GM18517 (cell line): ENCODE measurements at regions not wholly inside any gene's neighbourhood (a gene's known extent, or its start where the extent isn't known, plus 50 kb on each side); places are given as distances from the start of the nearest gene placed in this dataset.

Source experiments
- ATAC-seq: cut with Tn5 transposase; IDR thresholded peaks from one replicate; pipeline ENCODE4 v1.9.1; 2021; ENCODE audit warnings: mild to moderate bottlenecking, moderate library complexity; ENCODE audit not compliant: unreplicated experiment

DNA sequence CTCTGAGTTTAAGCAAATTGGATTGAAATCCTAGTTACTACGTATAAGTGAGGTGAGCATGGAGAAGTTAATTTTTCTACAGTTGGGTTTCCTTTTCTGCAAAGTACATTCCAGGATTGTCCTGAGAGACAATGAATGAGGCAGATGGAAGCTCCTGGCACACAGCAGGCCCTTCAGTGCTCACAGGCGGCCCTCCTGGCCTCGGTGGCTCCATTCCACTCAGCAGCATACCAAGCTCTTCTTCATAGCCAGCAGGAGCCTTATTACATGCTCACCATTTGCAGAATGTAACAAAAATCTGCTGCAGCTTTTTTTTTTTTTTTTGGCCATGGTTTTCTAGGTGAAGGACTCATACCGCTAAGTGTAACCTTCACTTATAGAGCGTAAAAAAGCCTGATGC lies 113.2 kb upstream of the FAM9B start:
- no peak for ATAC-seq

DNA sequence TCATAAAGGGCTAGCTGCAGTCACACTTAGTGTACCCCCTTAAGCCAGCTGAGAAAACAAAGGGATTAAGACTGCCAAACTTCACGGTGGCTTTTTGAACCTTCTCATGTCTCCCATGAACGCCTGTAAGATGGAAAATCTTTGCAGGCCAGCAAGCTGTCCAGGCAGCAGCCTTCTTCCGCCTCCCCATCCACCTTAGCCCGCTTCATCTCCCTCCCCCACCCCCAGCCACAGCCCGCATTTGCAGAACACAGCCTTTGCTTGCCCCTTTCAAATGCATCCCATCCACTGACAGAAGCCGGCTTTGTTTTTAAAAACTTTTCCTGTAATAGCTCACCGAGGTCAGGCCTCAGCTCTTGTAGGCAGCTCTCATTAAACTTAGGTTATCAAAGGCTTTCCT lies 113.8 kb upstream of the FAM9B start:
- no peak for ATAC-seq

DNA sequence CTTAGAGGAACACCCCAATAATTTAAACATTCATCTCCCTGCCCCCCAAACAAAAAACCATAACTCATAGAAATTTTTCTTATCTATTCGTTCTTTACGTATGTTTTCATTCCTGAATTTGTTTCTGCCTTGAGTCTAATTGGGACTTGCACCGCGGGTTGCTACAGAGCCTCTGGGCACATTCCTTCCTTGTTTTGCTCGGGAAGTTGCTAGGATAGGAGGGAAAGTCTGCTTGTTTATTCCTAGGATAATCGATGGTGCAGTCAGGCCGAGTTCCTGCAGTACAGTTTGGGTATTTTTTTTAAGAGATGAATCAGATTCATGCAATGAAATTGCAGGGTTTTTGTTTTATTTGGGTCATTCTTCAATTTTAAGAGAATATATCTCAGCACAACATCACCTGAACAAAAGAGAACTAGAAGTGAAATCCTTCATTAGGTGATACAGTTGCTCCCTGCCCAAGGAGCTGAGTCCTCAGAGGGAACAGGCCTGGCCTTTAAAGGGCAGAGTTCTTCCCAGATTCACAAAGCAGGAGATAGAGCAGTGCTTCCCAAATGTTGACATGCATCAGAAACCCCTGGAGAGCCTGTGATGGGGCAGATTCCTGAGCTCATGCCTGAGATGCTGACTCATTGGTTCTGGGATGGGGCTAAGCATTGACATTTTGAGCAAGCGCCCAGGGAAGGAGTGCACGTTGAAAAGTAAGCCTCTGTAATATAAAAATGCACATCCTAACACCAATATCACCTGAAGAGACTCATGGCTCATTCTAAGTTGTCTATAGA lies 114.9 kb upstream of the FAM9B start:
- ATAC-seq, result no peak

DNA sequence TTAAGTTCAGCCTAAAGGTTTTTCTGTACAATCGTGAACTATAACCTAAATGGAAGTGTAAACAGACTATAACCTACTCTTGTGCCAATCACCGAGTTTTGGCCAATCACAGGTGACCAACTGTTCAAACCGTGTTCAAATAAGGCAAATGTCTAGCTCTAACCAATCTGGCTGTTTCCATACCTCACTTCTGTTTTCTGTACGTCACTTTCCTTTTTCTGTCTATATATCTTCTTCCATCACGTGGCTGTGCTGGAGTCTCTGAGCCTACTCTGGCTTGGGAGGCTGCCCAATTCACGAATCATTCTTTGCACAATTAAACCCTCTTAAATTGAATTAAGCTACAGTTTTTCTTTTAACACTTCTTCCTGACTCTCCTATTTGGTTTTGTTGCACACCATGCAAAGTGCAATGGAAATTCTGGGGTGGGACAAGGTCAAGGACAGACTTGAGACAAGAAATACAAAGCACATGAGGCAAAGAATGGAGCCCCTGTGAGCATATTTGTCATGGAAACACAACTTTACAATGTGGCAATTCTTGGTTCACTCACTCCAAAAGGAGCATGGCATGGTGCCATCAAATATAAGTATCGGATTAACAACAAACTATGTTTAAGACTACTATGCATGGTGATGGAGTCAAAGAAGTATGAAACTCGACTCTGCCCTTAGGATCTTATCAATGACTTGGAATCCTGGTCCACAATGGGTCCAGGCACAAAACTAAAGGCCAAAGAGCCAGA lies 115.7 kb upstream of the FAM9B start:
- ATAC-seq, result no peak

DNA sequence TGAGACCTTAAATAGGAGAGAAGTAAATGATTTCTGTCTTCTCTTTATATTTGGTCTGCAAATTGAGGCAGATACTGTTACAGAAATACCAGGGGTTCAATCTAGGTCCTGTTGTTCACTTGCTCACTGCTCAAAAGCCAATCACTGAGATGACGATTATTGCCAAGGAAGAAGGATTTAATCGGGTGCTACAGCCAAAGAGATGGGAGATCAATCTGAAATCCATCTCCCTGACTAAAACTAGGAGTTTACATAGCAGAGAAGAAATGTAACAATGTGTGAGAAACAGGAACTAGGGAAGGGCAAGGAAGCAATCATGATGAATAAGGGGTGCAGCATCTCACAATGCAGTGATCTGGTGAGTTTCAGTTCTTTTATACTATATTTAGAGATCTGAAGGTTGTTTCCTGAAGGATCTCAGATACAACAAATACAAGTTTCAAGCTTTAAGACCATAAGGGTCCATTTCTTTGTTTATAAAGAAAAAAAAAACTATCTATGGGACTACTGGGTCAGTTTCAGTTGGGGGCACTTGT lies 117.9 kb upstream of the FAM9B start:
- ATAC-seq, result no peak

DNA sequence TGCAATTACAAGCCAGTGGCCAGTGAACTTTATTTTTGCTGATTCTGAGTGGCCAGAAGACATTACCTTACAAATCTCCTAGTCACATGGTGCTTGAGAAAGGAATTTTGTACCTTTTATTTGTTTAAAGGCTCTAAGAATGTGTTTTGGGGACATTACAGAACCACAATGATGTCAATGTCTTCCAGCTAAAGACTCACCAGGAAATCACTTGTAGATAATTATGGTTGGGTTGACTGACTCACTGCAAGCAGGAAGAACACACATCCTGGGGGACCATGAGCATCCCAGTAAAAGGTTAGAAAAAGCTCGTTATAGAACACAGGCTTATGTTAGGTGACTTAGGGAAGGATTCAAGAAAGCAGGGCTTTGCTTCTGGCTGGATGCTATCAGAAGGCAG lies 119.4 kb upstream of the FAM9B start:
- no peak for ATAC-seq

DNA sequence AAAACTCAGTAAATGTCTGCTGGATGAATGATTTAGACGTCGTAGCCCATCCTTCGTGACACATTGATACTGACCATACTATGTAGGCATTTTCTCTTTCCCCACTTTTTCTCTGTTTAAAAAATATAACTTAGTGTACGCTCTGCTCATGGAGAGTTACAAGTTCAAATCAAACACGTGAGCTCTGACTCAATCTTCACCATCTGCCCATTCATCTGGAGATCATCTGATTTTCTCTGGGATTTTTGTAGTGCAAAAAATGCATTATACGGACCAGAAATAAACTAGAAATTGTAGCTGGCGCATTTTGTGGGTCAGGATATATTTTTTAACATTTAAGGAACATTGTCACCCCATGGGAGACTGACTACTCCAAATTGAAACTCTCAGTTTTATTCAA lies 124.7 kb upstream of the FAM9B start:
- ATAC-seq, result no peak

DNA sequence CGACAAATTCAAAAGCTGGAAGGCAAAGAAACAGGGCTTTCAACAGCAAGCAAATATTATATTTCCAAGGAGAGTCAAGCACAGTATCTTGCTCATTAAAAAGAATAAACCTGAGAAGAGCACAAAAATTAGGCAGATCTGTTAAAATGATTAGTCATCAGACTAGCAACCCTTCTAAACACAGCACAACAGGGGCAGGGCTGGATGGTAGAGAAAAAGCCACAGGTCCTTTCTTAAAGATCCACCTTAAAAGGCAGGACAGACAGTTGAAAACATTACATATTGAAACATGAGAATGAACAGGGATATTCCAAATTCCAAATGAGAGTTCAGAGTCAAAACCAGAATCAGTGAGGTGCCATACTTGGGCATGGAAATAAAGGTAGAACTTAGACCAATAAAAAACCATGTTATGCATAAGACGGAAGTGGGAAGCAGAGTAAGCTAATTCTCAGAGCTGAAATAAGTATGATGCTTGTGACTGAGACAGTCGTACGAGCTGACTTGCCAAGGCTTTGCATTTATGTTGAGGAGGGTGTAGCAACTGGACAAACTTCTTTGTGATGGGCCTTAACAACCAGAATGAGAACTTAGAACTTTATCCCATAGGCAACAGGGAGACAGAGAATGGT lies 126.9 kb upstream of the FAM9B start:
- no peak for ATAC-seq

DNA sequence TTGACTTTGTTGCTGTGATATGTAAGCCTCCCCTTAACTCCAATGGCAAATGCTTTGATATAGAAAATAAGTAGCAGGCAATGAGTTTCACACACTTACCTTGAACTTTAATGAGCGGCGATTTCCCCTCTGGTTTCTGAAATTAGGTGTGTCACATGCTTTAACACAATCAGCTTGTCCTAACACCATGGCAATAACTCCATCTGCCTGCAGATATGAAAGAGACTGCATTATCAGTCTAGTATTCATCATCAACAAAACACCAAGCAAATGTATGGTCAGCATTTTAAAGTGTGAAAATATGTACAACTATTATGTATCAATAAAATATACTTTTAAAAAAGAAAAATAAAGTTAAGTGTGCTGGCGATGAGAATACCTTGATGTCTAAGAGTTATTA lies 128.8 kb upstream of the FAM9B start:
- no peak for ATAC-seq

DNA sequence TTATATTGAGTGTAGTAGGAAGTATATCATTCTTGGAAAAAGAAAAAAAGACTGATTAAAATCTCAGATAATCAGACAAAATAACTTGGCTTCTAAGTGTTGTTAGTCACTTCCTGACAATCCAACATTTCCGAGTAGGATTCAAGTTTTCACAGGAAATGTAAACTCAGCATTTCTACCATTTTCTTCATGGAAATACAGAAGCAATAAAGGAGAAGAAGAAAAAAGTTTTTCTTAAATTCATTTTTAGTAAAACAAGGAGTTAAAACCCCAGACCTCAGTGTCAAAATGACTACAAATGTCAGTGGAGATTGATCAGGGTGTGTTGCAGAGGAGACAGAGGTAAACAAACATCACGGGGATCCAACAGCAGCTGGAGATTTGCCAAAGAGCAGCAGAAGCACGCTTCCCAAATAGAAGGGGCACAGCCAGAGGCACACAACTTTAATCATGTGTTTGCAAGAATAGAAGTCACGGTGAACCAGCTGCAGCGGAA lies 129.3 kb upstream of the FAM9B start:
- no peak for ATAC-seq

DNA sequence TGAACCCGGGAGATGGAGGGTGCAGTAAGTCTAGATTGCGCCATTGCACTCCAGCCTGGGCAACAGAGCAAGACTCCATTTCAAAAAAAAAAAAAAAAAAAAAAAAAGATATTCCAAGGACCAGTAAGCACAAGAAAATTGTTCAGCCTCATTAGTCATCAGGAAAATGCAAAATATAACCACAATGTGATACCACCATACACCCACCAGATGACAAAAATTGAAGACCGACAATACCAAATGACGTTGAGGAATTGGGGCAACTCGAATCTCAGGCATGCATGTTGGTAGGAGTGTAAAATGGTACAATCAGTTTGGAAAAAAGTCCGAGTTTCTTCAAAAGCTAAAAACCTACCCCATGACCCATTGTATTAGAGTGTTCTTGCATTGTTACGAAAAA lies 130.2 kb upstream of the FAM9B start:
- no peak for ATAC-seq

DNA sequence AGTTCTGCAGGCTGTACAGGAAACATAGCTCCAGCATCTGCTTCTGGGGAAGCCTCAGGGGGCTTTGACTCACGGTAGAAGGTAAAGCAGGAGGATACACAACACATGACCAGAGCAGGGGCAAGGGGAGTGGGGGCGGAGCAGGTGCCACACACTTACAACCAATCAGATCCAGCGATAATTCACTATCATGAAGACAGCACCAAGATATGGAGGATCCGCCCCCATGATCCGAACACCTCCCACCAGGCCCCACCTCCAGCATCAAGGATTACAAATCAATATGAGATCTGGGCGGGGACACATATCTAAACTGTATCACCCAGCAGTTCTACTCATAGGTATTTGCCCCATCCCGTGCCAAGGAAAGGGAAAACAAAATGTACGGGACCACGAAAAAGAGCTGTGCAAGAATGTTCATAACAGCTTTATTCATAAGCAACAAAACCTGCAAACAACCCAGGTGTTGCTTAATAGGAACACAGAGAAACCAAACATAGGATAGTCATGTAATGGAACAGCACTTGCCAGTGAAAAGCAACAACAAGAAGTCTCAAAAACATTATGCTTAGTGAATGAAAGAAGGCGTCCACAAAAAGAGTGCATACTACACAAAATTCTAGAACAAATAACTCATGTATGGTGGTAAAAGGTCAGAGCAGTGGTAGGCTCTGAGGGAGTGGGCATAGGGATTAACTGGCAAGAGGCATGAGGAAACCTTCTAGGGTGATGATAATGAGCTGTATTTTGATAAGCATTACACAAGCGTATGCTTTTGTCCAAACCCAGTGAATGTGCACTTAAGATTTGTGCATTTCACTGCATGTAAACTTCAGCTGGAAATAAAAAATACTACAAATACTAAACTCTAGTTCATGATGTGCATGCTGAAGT lies 130.9 kb upstream of the FAM9B start:
- no peak for ATAC-seq

DNA sequence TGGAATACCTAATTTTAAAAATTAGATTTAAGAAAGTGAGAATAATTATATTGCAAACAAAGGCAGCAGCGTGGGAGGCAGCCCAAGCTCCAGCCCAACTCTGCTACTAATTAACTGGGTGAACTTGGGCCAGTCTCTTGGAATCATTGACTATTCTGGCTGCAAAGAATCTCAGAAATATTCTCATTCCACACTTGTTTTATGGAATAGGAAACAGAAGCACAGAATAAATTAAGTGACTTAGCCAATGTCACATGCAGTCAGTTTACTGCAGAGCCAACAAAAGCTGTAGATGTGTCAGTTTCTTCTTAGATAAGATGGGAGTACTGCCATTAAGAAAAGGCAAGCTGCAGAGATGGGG lies 132.6 kb upstream of the FAM9B start:
- no peak for ATAC-seq

DNA sequence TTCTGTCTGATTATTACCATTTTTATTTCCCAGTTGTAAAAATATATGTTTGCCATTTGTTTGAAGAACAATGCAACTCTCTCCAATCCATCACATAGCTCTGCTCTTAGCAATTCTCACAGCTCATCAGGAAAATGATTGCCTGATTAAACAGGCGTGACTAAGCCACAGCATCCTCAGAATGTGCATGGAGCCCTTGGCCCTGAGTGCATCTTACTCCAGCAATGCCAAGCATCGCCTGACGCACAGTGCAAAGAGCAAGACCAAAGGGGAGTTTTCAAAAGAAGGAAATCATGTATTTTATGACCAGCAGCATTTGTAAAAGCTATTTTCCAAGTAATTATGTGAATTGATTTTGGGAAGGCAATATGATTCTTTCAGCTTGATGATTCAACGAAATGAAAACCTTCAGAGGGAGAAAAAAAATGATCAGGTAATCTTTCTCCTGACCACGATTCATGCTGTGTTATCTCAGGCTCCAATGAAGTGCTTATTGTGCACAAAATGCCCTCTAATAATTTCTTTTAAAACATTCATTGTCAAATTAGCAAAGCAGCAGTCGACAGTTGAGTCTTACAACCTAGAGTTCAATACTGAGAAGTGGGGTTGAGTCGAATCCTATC lies 138.0 kb upstream of the FAM9B start:
- no peak for ATAC-seq

DNA sequence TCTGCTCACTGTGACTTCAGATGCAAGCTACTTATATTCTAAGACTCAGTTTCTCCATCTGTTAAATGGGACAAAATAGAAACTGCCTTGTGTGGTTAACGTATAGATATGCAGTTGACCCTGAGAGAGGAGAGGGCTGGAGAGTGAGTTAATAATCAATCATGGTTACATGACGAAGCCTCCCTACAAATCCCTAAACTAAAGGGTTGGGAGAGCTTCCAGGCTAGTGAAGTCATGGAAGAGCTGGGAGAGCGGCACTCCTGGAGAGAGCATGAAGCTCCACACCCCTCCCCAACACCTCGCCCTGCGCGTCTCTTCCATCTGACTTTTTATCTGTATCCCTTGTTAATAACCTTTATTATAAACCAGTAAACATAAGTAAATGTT lies 138.5 kb upstream of the FAM9B start:
- ATAC-seq, result no peak

DNA sequence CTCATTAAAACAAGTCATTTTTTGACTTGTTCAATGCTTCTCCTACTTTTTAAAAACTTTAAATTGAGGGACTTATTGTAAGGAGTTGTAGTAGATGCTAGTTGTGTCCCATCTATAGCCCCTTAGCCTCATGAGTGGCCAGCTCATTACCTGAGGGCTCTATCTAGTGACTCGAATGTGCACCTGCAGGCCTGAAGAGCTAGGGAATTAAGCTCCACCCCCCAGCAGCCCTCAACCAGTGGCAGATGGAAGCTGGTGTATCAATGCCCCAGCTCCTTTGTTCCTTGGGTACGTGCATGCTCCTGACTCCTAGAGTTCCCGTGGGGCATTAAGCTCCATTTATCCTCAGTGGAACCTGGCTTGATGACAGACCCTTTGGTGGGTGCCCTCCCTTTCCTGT lies 146.7 kb upstream of the FAM9B start:
- ATAC-seq, result no peak

DNA sequence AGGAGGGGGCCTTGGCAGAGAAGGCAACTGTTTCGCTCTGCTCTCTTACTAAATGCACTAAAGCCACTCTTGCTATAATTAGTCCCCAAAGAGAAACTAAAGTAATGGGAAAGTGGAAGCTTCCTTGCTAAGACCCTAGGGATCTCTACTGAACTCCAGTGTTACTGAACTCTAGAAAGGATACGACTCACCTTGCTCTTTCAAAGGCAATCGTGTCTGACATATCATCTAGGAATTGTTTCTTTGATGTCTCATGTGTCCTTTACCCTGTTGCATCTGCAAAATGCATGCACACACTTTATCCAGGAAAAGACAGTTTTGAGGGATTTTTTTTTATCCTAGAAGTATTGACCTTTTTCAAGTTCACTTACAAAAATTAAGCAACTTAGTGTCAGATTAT lies 148.1 kb upstream of the FAM9B start:
- no peak for ATAC-seq

DNA sequence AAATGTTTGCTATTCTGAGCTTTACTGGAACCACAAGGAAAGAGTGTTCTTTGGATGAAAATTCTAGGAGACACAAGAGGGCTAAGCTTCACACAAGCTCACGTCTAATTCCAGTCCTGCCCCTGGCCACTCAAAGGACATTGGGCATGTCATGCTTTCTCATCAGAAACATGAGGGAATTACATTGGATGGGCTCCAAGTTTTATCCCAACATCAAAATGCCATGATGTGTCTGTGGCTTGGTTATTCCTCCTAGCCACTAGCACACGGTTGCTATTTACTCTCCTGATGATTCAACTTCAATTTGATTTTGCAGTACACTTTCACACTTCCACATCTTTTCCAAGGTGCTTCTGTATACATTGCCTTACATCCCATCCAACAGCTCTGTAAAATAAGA lies 149.6 kb upstream of the FAM9B start:
- ATAC-seq, result no peak

DNA sequence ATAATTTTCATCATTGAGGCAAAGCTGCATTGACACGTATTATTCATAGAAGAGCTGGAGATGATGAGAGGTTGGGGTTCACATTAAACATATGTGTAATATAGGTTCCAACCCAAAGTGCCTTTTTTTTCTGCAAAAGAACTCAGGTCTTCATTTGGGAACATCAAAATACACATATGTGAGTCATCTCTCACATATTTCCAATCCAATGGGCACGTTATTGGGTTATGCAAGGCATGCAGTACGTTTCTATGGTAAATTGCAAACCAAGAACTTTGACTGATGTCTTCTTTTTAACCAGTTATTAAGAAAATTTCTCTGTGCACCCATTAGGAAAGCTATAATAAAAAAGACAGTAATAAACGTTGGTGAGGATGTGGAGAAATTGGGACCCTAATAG lies 150.3 kb upstream of the FAM9B start:
- no peak for ATAC-seq

DNA sequence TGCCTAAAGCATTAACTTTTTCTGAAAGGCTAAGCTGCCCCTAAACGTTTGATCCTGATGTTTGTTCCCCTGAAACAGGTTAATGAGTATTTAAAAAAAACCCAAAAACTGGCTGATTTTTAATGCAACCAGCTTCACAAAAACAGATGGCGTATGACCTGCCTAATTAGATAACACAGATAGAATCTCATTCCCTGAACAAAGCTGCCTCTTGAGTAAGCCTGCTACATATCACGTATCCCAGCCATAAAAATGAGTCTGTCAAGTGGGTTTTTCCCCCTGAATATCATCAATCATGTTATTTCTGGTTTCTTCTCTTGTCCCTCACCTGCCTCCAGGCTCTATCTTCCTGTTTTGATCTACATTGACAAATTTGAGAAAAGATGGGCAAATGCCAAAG lies 154.2 kb upstream of the FAM9B start:
- ATAC-seq, result no peak
